Suprapubic skin (tissue), 4 donors: ENCODE measurements at regions not wholly inside any gene's neighbourhood (a gene's known extent, or its start where the extent isn't known, plus 50 kb on each side); places are given as distances from the start of the nearest gene placed in this dataset.

Experiments
- DNase-seq, 2 donors: peaks; one replicate each; pipeline ENCODE4 v3.0.0-alpha.2; 2019; ENCODE audit warnings: low spot score in 2 of 2
- H3K27ac ChIP-seq: fragments of 200-600 bp; sonication (generic); one replicate; pipeline ENCODE4 v1.5.1; 2019
- H3K27me3 ChIP-seq: fragments of 200-600 bp; sonication (generic); one replicate; pipeline ENCODE4 v1.5.1; 2019
- H3K36me3 ChIP-seq: fragments of 200-600 bp; sonication (generic); one replicate; pipeline ENCODE4 v1.5.1; 2019
- H3K4me1 ChIP-seq: fragments of 200-600 bp; sonication (generic); one replicate; pipeline ENCODE4 v1.5.1; 2019
- H3K4me3 ChIP-seq: fragments of 200-600 bp; sonication (generic); one replicate; pipeline ENCODE4 v1.5.1; 2019; ENCODE audit warnings: mild to moderate bottlenecking
- H3K9me3 ChIP-seq: fragments of 200-600 bp; sonication (generic); one replicate; pipeline ENCODE4 v1.5.1; 2019
- EP300 ChIP-seq: sonication (generic); formaldehyde crosslinking; IDR thresholded peaks from one replicate; pipeline ENCODE4 v1.6.1; 2017; ENCODE audit warnings: antibody characterized with exemption
- POLR2A ChIP-seq, 2 donors: fragments of 450-650 bp; IDR thresholded peaks; one replicate each; pipeline ENCODE4 v1.6.1; 2017; ENCODE audit warnings: antibody characterized with exemption in 2 of 2, mild to moderate bottlenecking in 2 of 2, moderate library complexity in 2 of 2
- POLR2AphosphoS5 ChIP-seq, 3 donors: sonication (generic); formaldehyde crosslinking; IDR thresholded peaks; one replicate each; pipeline ENCODE4 v1.6.1; 2017; ENCODE audit warnings: antibody characterized with exemption in 3 of 3
- WGBS: methylation state at CpG from one replicate; pipeline ENCODE4 v1.1.5; 2018; 5-methylcytosine and 5-hydroxymethylcytosine counted together
- TF ChIP-seq, protein P1 (sequence below), 2 donors: fragments of 200-600 bp in 1 of 2; fragments of 450-650 bp in 1 of 2; sonication (generic) in 1 of 2; IDR thresholded peaks; one replicate each; pipeline ENCODE4 v1.5.1; 2016 to 2019; ENCODE audit warnings: antibody characterized with exemption in 2 of 2, mild to moderate bottlenecking in 1 of 2, moderate library complexity in 1 of 2

DNA sequence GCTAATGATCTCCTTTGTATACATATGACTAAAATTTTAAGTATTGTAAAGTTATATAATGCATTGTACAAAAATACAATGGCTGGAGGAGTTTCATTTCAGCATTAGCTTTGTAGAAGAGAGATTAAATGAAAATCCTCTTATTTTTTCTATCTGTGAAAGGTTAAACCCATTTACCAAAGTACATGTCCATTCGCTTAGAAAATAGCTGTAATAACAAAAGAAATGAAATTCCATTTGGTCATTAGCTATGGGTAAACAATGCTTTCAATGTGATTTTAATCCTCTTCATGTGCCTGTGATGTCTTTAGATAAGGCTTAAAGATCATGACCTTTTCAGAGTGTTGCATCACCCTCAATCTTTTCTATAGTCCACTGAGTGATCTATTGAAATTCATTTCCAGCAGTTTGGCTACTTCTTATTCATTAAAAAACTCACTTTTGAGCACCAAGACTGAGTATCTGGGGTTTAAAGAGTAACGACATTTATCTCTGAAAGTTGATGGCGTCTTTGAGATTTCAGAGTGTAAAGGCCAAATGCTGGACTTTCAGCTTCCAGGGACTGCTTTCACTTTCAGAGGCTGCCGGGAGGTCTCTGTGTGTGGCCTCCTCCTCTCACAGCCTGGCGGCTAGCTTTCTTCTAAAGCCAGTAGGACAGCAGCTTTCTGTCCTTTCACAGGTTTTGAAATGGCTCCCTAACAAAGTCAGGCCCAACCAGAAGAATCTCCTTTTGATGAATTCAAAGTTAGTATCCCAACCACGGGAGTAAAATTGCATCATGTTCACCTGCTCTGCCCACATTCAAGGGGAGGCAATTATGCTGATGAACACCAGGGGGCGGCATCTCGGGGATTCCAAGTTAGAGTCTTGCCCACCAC, 701.4 kb upstream of the COBL start:
- H3K4me1 ChIP-seq = no peaks in the 10 kb centered on the region
- WGBS = 75% methylated on average over 8 of the region's 8 CpGs
- no peak overlapping the region for H3K4me3 ChIP-seq

DNA sequence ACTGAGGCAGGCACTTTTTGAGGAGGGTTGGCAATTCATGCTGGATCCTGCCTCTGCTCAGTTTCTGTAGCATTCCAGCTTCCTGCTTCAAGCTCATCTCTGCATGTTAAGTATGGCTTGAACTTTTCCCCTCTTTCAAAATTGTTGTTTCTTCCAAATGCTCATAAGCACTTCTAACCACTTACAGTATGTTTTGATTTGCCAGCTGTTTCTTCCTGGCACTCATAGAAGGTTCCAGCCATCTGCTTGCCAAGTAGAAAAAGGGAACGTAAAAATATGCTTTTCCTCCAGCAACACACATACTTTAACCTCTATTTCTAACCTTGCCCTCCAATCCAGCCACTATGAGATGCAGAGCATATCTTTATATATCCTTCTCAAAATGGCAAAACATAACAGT, 692.6 kb upstream of the COBL start:
- Histone ChIP-seq H3K27ac (no peak overlapping the region), H3K36me3 (no peaks in the 10 kb centered on the region), H3K4me3 (no peak overlapping the region), H3K27me3 (no peaks in the 10 kb centered on the region), H3K9me3 (no peaks in the 10 kb centered on the region), H3K4me1 (no peaks in the 10 kb centered on the region)
- DNase-seq = no peak
- WGBS = 24% methylated on average over 1 of the region's 1 CpG
- TF ChIP-seq POLR2AphosphoS5 (IDR thresholded peaks at IDR 0.05) = no peak
- no peak for TF ChIP-seq EP300
- no peak for TF ChIP-seq POLR2A (IDR thresholded peaks at IDR 0.05)
- TF ChIP-seq, protein P1, sequence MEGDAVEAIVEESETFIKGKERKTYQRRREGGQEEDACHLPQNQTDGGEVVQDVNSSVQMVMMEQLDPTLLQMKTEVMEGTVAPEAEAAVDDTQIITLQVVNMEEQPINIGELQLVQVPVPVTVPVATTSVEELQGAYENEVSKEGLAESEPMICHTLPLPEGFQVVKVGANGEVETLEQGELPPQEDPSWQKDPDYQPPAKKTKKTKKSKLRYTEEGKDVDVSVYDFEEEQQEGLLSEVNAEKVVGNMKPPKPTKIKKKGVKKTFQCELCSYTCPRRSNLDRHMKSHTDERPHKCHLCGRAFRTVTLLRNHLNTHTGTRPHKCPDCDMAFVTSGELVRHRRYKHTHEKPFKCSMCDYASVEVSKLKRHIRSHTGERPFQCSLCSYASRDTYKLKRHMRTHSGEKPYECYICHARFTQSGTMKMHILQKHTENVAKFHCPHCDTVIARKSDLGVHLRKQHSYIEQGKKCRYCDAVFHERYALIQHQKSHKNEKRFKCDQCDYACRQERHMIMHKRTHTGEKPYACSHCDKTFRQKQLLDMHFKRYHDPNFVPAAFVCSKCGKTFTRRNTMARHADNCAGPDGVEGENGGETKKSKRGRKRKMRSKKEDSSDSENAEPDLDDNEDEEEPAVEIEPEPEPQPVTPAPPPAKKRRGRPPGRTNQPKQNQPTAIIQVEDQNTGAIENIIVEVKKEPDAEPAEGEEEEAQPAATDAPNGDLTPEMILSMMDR (IDR thresholded peaks at IDR 0.05) = no peak

More for the DNA sequence above, 701.4 kb upstream of the COBL start:
- TF ChIP-seq POLR2A (IDR thresholded peaks at IDR 0.05) = no peak
- TF ChIP-seq, protein P1 (IDR thresholded peaks at IDR 0.05) = no peak
- TF ChIP-seq EP300 = no peak
- TF ChIP-seq POLR2AphosphoS5 (IDR thresholded peaks at IDR 0.05) = no peak
- H3K36me3 ChIP-seq = no peaks in the 10 kb centered on the region
- H3K27me3 ChIP-seq = no peaks in the 10 kb centered on the region
- no peaks in the 10 kb centered on the region for H3K9me3 ChIP-seq
- DNase-seq = no peak
- H3K27ac ChIP-seq = no peak overlapping the region

DNA sequence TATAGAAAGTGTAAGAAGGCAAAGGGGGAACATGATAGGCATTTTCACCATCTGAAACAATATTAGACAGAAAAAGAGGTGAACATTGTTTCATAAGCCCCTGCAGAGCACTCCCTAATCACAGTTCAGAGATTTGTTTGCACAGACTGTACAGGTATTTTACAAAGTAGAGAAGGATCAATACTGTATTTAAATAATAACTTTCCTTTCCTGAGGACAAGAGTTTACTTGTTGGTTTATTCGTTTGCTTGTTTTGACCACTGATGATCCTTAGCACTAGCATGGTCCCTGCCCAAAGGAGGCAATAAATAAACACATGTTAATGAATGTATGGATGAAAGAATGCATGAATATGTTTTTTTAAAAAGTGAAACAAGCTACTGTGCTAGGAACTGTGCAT, 690.1 kb upstream of the COBL start:
- no peak for DNase-seq
- no peaks in the 10 kb centered on the region for H3K36me3 ChIP-seq
- TF ChIP-seq POLR2A (IDR thresholded peaks at IDR 0.05) = no peak
- no peak for TF ChIP-seq POLR2AphosphoS5 (IDR thresholded peaks at IDR 0.05)
- TF ChIP-seq EP300 = no peak
- TF ChIP-seq, protein P1 (IDR thresholded peaks at IDR 0.05) = no peak
- WGBS = 86% methylated on average over 1 of the region's 1 CpG
- H3K27ac ChIP-seq = no peak overlapping the region
- H3K4me1 ChIP-seq = no peaks in the 10 kb centered on the region
- no peak overlapping the region for H3K4me3 ChIP-seq
- H3K9me3 ChIP-seq = no peaks in the 10 kb centered on the region
- no peaks in the 10 kb centered on the region for H3K27me3 ChIP-seq

DNA sequence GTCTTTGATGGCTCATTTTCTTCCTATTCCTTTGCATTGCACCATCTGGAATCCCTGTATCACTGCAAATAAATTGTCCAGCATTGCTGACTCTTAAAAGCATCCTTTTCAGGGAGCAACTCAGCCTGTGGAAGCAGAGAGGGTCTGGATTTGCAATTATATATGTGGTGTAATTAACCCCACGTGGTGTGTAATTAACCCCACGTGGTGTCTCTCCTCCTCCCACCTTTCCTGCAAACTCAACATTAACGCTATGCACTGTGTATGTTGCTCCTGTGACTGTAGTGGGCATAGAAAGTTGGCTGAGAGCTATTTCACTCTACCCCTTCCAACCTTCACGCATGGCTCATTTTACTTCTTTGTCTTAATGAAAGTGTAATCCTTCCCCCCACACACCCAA, 689.0 kb upstream of the COBL start:
- Histone ChIP-seq H3K4me3 (no peak overlapping the region), H3K36me3 (no peaks in the 10 kb centered on the region), H3K27me3 (no peaks in the 10 kb centered on the region), H3K27ac (no peak overlapping the region), H3K4me1 (no peaks in the 10 kb centered on the region), H3K9me3 (no peaks in the 10 kb centered on the region)
- no peak for TF ChIP-seq POLR2A (IDR thresholded peaks at IDR 0.05)
- TF ChIP-seq POLR2AphosphoS5 (IDR thresholded peaks at IDR 0.05) = no peak
- WGBS = 66% methylated on average over 4 of the region's 4 CpGs
- no peak for DNase-seq

DNA sequence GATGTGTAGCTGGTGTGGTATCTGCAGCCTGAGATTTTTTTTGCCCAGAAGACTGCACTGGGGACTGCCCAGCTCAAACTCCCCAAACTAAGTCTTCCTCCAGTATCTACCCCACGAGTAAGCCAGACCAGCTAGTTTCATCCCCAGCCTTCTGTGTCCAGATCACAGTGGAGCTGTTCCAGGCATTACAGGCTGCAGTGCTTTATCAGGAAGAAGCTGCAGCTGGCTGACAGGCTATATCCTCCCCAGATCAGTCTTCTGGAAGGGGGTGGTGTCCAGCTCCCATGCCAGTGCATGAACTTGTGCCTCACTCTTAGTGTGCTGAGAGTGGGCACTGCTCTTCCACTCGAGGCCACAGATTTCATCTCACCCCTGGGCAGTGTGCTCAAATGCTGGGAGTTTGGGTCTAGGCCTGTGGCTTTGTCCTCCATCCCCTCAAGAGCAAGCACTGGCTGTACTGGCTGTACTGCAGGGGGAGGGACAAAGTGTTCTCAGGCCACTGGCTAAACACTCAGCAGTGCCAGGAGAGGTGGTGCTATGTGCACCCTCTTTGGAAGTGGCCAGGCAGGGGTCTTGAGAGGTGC, 679.1 kb upstream of the COBL start:
- Histone ChIP-seq H3K36me3 (no peaks in the 10 kb centered on the region), H3K9me3 (no peaks in the 10 kb centered on the region), H3K27me3 (no peaks in the 10 kb centered on the region), H3K4me3 (no peak overlapping the region), H3K4me1 (no peaks in the 10 kb centered on the region), H3K27ac (no peak overlapping the region)
- no peak for TF ChIP-seq POLR2A (IDR thresholded peaks at IDR 0.05)
- TF ChIP-seq EP300 = no peak
- TF ChIP-seq, protein P1 (IDR thresholded peaks at IDR 0.05) = no peak
- no peak for TF ChIP-seq POLR2AphosphoS5 (IDR thresholded peaks at IDR 0.05)
- DNase-seq = no peak
- 57% methylated on average over 1 of the region's 2 CpGs for WGBS
